ENCODE measurements at regions not wholly inside any gene's neighbourhood (a gene's known extent, or its start where the extent isn't known, plus 50 kb on each side); places are given as distances from the start of the nearest gene placed in this dataset.

- no peak overlapping the region for H2AK5ac ChIP-seq (ENCODE audit: low read length, severe bottlenecking)
- H2BK15ac ChIP-seq (ENCODE audit: low read depth, poor library complexity, severe bottlenecking), result no peak overlapping the region
- no peak overlapping the region for H3K18ac ChIP-seq (ENCODE audit: low read depth in 1 of 2, low read length in 2 of 2)
- no peak overlapping the region for H3K14ac ChIP-seq (ENCODE audit: low read length in 2 of 2)
- no peaks in the 10 kb centered on the region for H3K36me3 ChIP-seq (ENCODE audit: control insufficient read depth in 1 of 2, insufficient read depth in 2 of 2, low read depth in 1 of 2, low read length in 2 of 2)
- H3K9me3 ChIP-seq (ENCODE audit: control insufficient read depth, low read length), result no peaks in the 10 kb centered on the region
- H3K9ac ChIP-seq (ENCODE audit: low read length), result no peak overlapping the region
- H3K4me3 ChIP-seq (ENCODE audit: insufficient read depth in 1 of 2, low read depth in 1 of 2, low read length in 2 of 2), result no peak overlapping the region
- no peaks in the 10 kb centered on the region for H3K79me1 ChIP-seq (replicated peaks; ENCODE audit: low read length, poor library complexity, severe bottlenecking)
- no peak overlapping the region for H3K4me2 ChIP-seq (ENCODE audit: low read length, poor library complexity, severe bottlenecking)
- H3K4me1 ChIP-seq (ENCODE audit: control insufficient read depth, insufficient read depth, low read depth, low read length), result no peaks in the 10 kb centered on the region
- H3K27ac ChIP-seq (ENCODE audit: low read length, poor library complexity, severe bottlenecking), result no peak overlapping the region
- H2BK120ac ChIP-seq (ENCODE audit: low read depth, low read length), result no peak overlapping the region
- no peak overlapping the region for H4K91ac ChIP-seq (ENCODE audit: low read length)
- no peak overlapping the region for H4K8ac ChIP-seq (ENCODE audit: low read length)
- H3K23ac ChIP-seq (ENCODE audit: low read length in 2 of 2), result no peak overlapping the region
- H2BK12ac ChIP-seq (ENCODE audit: low read length in 2 of 2), result no peak overlapping the region
- no peak overlapping the region for H3K4ac ChIP-seq (ENCODE audit: low read depth in 1 of 2, low read length in 2 of 2)
- no peaks in the 10 kb centered on the region for H3K27me3 ChIP-seq (ENCODE audit: control insufficient read depth in 1 of 2, insufficient read depth in 1 of 2, low read length in 2 of 2)
- H2BK5ac ChIP-seq (ENCODE audit: low read depth, low read length, poor library complexity, severe bottlenecking), result no peak overlapping the region
- H2AFZ ChIP-seq (ENCODE audit: low read depth, low read length), result no peak overlapping the region
- no peak for DNase-seq
- WGBS, result 77% methylated on average over 6 of the region's 6 CpGs
Observed at GRCh38 chr12:22880807-22881206, 255.8 kb downstream of the ETNK1 start.

DNA sequence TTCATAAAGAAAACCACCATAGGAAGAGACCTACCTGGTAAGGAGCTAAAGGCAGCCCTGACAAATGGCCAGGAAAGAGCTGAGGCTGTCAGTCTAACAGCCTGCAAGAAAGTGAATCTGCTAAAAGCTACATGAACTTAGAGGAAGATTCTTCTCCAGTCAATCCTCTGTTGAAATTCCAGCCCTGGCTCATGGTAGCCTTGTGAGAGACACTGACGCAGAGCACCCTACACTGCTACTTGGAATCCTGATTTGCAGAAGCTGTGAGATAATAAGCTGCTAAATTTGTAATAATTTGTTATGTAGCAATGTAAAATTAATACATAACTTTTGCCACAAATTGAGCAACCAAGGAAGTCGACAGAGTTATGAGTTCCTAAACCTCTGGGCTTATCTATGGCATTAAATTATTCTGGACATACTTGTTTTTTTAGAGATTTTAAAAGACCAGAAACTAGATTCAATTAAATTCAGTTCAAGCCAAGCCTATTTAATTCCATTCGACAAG, 257.0 kb downstream of the ETNK1 start:
- Histone ChIP-seq H3K79me1 (replicated peaks; ENCODE audit: low read length, poor library complexity, severe bottlenecking) (no peaks in the 10 kb centered on the region), H3K9ac (ENCODE audit: low read length) (no peak overlapping the region), H3K4me1 (ENCODE audit: control insufficient read depth, insufficient read depth, low read depth, low read length) (no peaks in the 10 kb centered on the region), H3K27ac (ENCODE audit: low read length, poor library complexity, severe bottlenecking) (no peak overlapping the region), H3K14ac (ENCODE audit: low read length in 2 of 2) (no peak overlapping the region), H2BK12ac (ENCODE audit: low read length in 2 of 2) (no peak overlapping the region), H2AK5ac (ENCODE audit: low read length, severe bottlenecking) (no peak overlapping the region), H3K4me2 (ENCODE audit: low read length, poor library complexity, severe bottlenecking) (no peak overlapping the region), H2BK120ac (ENCODE audit: low read depth, low read length) (no peak overlapping the region), H2AFZ (ENCODE audit: low read depth, low read length) (no peak overlapping the region), H3K27me3 (ENCODE audit: control insufficient read depth in 1 of 2, insufficient read depth in 1 of 2, low read length in 2 of 2) (no peaks in the 10 kb centered on the region), H3K9me3 (ENCODE audit: control insufficient read depth, low read length) (no peaks in the 10 kb centered on the region), H3K4me3 (ENCODE audit: insufficient read depth in 1 of 2, low read depth in 1 of 2, low read length in 2 of 2) (no peak overlapping the region), H2BK5ac (ENCODE audit: low read depth, low read length, poor library complexity, severe bottlenecking) (no peak overlapping the region), H2BK15ac (ENCODE audit: low read depth, poor library complexity, severe bottlenecking) (no peak overlapping the region), H3K18ac (ENCODE audit: low read depth in 1 of 2, low read length in 2 of 2) (no peak overlapping the region), H4K8ac (ENCODE audit: low read length) (no peak overlapping the region), H4K91ac (ENCODE audit: low read length) (no peak overlapping the region), H3K23ac (ENCODE audit: low read length in 2 of 2) (no peak overlapping the region), H3K4ac (ENCODE audit: low read depth in 1 of 2, low read length in 2 of 2) (no peak overlapping the region), H3K36me3 (ENCODE audit: control insufficient read depth in 1 of 2, insufficient read depth in 2 of 2, low read depth in 1 of 2, low read length in 2 of 2) (no peaks in the 10 kb centered on the region)
- no peak for DNase-seq
- 60% methylated on average over 2 of the region's 3 CpGs for WGBS

DNA sequence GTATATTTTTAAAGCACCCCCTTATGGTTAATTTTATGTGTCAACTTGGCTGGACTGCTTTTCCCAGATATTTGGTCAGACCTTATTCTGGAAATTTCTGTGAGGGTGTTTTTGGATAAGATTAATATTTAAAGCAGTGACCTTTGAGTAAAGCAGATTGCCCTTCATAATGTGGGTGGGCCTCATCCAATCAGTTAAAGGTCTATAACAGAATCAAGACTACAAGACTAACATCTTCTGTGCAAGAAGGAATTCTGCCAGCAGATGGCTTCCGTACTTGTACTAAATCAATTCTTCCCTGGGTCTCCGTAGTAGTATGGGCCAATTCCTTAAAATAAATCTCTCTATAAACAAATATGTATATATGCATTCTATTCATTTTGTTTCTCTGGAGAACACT, 257.6 kb downstream of the ETNK1 start:
- Histone ChIP-seq H3K36me3 (ENCODE audit: control insufficient read depth in 1 of 2, insufficient read depth in 2 of 2, low read depth in 1 of 2, low read length in 2 of 2) (no peaks in the 10 kb centered on the region), H3K14ac (ENCODE audit: low read length in 2 of 2) (no peak overlapping the region), H3K9me3 (ENCODE audit: control insufficient read depth, low read length) (no peaks in the 10 kb centered on the region), H3K9ac (ENCODE audit: low read length) (no peak overlapping the region), H3K4me2 (ENCODE audit: low read length, poor library complexity, severe bottlenecking) (no peak overlapping the region), H2AK5ac (ENCODE audit: low read length, severe bottlenecking) (no peak overlapping the region), H3K27me3 (ENCODE audit: control insufficient read depth in 1 of 2, insufficient read depth in 1 of 2, low read length in 2 of 2) (no peaks in the 10 kb centered on the region), H3K18ac (ENCODE audit: low read depth in 1 of 2, low read length in 2 of 2) (no peak overlapping the region), H2BK120ac (ENCODE audit: low read depth, low read length) (no peak overlapping the region), H3K4me3 (ENCODE audit: insufficient read depth in 1 of 2, low read depth in 1 of 2, low read length in 2 of 2) (no peak overlapping the region), H3K4me1 (ENCODE audit: control insufficient read depth, insufficient read depth, low read depth, low read length) (no peaks in the 10 kb centered on the region), H3K4ac (ENCODE audit: low read depth in 1 of 2, low read length in 2 of 2) (no peak overlapping the region), H3K27ac (ENCODE audit: low read length, poor library complexity, severe bottlenecking) (no peak overlapping the region), H2BK5ac (ENCODE audit: low read depth, low read length, poor library complexity, severe bottlenecking) (no peak overlapping the region), H2AFZ (ENCODE audit: low read depth, low read length) (no peak overlapping the region), H4K91ac (ENCODE audit: low read length) (no peak overlapping the region), H4K8ac (ENCODE audit: low read length) (no peak overlapping the region), H2BK15ac (ENCODE audit: low read depth, poor library complexity, severe bottlenecking) (no peak overlapping the region), H3K23ac (ENCODE audit: low read length in 2 of 2) (no peak overlapping the region), H2BK12ac (ENCODE audit: low read length in 2 of 2) (no peak overlapping the region), H3K79me1 (replicated peaks; ENCODE audit: low read length, poor library complexity, severe bottlenecking) (no peaks in the 10 kb centered on the region)
- DNase-seq, result no peak
- no CpG with 5 or more reads among the region's 2 CpGs for WGBS

GRCh38 chr12:22893878-22894277, 268.9 kb downstream of the ETNK1 start:
- H3K4me1 ChIP-seq (ENCODE audit: control insufficient read depth, insufficient read depth, low read depth, low read length), result no peaks in the 10 kb centered on the region
- H2BK15ac ChIP-seq (ENCODE audit: low read depth, poor library complexity, severe bottlenecking), result no peak overlapping the region
- H3K4me3 ChIP-seq (ENCODE audit: insufficient read depth in 1 of 2, low read depth in 1 of 2, low read length in 2 of 2), result no peak overlapping the region
- no peak for DNase-seq
- H3K79me1 ChIP-seq (replicated peaks; ENCODE audit: low read length, poor library complexity, severe bottlenecking), result no peaks in the 10 kb centered on the region
- no peak overlapping the region for H2BK12ac ChIP-seq (ENCODE audit: low read length in 2 of 2)
- no peak overlapping the region for H4K91ac ChIP-seq (ENCODE audit: low read length)
- H3K4ac ChIP-seq (ENCODE audit: low read depth in 1 of 2, low read length in 2 of 2), result no peak overlapping the region
- no peak overlapping the region for H2BK5ac ChIP-seq (ENCODE audit: low read depth, low read length, poor library complexity, severe bottlenecking)
- peaks cover 5% of the 10 kb centered on the region for H3K9me3 ChIP-seq (ENCODE audit: control insufficient read depth, low read length)
- no peak overlapping the region for H2AFZ ChIP-seq (ENCODE audit: low read depth, low read length)
- H4K8ac ChIP-seq (ENCODE audit: low read length), result no peak overlapping the region
- no peak overlapping the region for H3K14ac ChIP-seq (ENCODE audit: low read length in 2 of 2)
- no peak overlapping the region for H3K9ac ChIP-seq (ENCODE audit: low read length)
- H3K18ac ChIP-seq (ENCODE audit: low read depth in 1 of 2, low read length in 2 of 2), result no peak overlapping the region
- H3K36me3 ChIP-seq (ENCODE audit: control insufficient read depth in 1 of 2, insufficient read depth in 2 of 2, low read depth in 1 of 2, low read length in 2 of 2), result no peaks in the 10 kb centered on the region
- H2BK120ac ChIP-seq (ENCODE audit: low read depth, low read length), result no peak overlapping the region
- H3K23ac ChIP-seq (ENCODE audit: low read length in 2 of 2), result no peak overlapping the region
- H3K4me2 ChIP-seq (ENCODE audit: low read length, poor library complexity, severe bottlenecking), result no peak overlapping the region
- no peak overlapping the region for H3K27ac ChIP-seq (ENCODE audit: low read length, poor library complexity, severe bottlenecking)
- H2AK5ac ChIP-seq (ENCODE audit: low read length, severe bottlenecking), result no peak overlapping the region
- no peaks in the 10 kb centered on the region for H3K27me3 ChIP-seq (ENCODE audit: control insufficient read depth in 1 of 2, insufficient read depth in 1 of 2, low read length in 2 of 2)
- WGBS, result no CpG with 5 or more reads among the region's 2 CpGs

Measured in mesenchymal stem cell (in vitro differentiated cells and primary cell).